ENCODE measurements at regions not wholly inside any gene's neighbourhood (a gene's known extent, or its start where the extent isn't known, plus 50 kb on each side); places are given as distances from the start of the nearest gene placed in this dataset.

GRCh38 chr2:150006591-150006990 is 419.0 kb upstream of the MMADHC start:
- no peak for DNase-seq (ENCODE audit: low spot score)
- in situ Hi-C loops (cut with HindIII; ENCODE audit: low sequenced_read_pairs): no loop called here

- in situ Hi-C loops (cut with HindIII; ENCODE audit: low sequenced_read_pairs): no loop called here
- DNase-seq (ENCODE audit: low spot score): no peak
Observed at GRCh38 chr2:150003544-150003943, 416.0 kb upstream of the MMADHC start.

DNA sequence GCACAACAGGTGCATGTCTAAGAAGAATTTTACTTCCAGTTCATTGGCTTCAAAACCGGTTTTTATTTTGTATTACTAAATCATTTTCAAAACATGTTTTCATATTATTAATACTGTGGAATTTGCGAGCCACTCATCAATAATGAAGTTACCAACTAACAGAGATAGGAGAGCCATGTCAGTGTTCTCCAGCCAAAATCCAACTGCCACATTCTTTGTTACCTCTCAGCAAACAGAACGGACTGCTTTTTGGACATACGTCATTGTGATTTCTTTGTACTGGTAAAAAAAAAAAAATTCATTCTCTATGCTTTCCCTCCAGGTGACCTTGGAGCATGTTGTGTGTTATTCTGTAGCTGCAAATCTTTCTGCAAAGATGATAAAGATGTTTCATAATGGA is 414.2 kb upstream of the MMADHC start:
- in situ Hi-C loops (cut with HindIII; ENCODE audit: low sequenced_read_pairs): no loop called here
- no peak for DNase-seq (ENCODE audit: low spot score)

GRCh38 chr2:149996901-149997300 is 409.3 kb upstream of the MMADHC start:
- DNase-seq (ENCODE audit: low spot score): no peak
- in situ Hi-C loops (cut with HindIII; ENCODE audit: low sequenced_read_pairs): no loop called here

DNA sequence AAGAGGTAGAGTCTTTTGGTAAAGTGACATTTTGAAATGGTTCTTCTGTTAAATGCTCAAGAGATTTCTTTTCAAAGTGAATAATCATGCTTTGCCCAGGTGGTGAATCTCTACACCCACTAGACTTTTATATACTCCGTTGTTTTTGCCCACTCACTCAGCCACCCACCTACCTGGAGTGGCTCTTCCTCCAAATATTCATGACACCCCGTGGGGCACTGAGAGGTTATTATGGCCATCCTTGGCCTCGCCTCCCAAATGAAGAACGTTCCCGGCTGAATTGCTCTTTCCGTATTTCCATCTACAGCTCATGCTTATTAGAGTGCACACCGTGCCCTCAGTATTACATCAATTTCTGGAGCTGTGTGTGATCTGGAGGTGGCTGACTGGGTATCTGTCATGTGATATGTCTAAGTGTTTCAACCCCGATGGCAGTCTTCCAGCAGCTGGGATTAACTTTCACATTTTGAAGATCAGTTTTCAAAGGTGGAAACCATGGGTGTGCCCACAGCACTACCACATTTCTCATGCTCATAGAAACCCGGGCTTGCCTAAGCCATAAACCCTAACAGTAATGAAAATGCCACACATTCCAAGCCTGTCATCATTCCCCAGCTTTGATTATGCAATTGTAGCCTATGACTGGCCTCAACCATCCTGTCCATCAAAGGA is 406.6 kb upstream of the MMADHC start:
- peak; percentile 65 for DNase-seq (ENCODE audit: low spot score)
- in situ Hi-C loops (cut with HindIII; ENCODE audit: low sequenced_read_pairs): no loop called here

DNA sequence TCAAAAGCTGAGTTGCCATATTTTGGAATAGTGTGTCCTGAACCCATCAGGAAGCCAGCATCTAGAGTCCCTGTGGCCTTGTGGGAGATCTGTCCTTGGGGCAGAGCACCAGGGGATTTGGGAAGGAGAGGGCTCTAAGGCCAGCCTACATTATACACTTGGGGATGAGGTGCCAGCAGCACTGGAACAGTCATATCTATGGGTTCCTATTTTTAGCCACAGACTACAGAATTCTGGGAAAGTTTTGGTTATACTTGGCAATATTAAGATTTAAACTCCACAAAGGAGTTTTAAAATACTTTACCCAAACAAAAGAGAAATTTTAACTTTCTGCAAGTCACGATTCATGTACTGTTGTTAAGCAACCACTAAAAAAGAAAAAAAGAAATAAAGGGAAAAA is 405.7 kb upstream of the MMADHC start:
- in situ Hi-C loops (cut with HindIII; ENCODE audit: low sequenced_read_pairs): no loop called here
- no peak for DNase-seq (ENCODE audit: low spot score)

DNA sequence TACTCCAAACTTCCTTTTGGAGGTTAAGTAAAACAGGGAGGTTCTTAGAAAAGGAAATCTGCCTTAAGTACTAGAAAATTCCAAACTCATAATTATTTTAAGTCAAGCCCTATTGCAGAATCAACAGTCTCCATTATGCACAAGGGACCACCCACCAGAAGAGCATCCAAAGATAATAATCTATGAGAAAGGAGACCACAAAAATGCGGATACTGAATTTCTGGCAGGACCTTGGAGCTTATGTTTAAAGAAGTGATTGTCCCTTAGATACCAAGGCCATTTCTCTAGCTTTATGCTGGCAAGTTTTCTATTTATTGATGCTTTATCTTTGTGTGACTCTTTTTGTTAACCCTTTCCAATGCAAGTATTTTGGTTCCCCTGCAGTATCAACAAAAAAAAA is 404.0 kb upstream of the MMADHC start:
- in situ Hi-C loops (cut with HindIII; ENCODE audit: low sequenced_read_pairs): no loop called here
- peak; percentile 16 for DNase-seq (ENCODE audit: low spot score)

- in situ Hi-C loops (cut with HindIII; ENCODE audit: low sequenced_read_pairs): no loop called here
- no peak for DNase-seq (ENCODE audit: low spot score)
Observed at GRCh38 chr2:149990965-149991364, 403.4 kb upstream of the MMADHC start.

- in situ Hi-C loops (cut with HindIII; ENCODE audit: low sequenced_read_pairs): no loop called here
Observed at GRCh38 chr2:149989447-149990063, 402.0 kb upstream of the MMADHC start.

GRCh38 chr2:149988361-149988760 is 400.8 kb upstream of the MMADHC start:
- in situ Hi-C loops (cut with HindIII; ENCODE audit: low sequenced_read_pairs): no loop called here
- no peak for DNase-seq (ENCODE audit: low spot score)

More at GRCh38 chr2:149989447-149990063, 402.0 kb upstream of the MMADHC start:
- peak; percentile 27 for DNase-seq (ENCODE audit: low spot score)

DNA sequence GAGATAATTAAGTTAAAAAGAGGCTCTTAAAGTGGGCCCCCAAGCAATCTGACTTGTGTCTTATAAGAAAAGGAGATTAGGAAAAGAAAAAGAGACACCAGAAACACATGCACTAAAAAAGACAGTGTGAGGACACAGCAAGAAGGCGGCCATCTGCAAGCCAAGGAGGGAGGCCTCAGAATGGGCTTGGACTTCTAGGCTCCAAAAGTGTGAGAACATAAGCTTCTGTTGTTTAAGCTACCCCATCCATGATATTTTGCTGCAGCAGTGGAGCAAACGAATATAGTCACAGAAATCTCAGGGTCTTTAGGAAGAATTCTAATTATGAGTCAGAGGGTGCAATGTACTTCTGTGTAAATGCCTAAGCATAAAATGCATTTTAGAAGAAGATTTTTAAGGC is 399.3 kb upstream of the MMADHC start:
- in situ Hi-C loops (cut with HindIII; ENCODE audit: low sequenced_read_pairs): no loop called here

GRCh38 chr2:149984311-149984710 is 396.7 kb upstream of the MMADHC start:
- in situ Hi-C loops (cut with HindIII; ENCODE audit: low sequenced_read_pairs): no loop called here

More for the DNA sequence above, 399.3 kb upstream of the MMADHC start:
- DNase-seq (ENCODE audit: low spot score): no peak

DNA sequence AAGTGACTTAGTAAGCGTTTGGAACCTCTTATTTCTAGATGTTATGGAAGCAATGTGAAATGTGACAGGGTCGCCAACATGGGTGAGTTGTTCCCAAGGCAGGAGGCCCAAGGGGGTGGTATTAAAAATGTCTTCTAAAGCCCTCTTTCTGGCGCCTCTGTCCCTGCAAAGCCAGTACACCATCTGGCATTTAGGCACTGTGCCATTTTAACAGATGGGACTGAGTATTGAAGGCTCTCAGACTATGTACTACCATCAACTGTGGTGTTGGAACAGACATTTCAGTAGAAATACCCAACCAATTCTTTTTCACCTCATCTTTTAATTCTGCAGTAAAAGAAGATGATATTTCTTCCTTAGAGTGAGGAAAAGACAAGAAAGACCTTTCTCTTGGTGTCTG is 384.5 kb upstream of the MMADHC start:
- DNase-seq (ENCODE audit: low spot score): peak; percentile 97
- in situ Hi-C loops (cut with HindIII; ENCODE audit: low sequenced_read_pairs): no loop called here

More at GRCh38 chr2:149984311-149984710, 396.7 kb upstream of the MMADHC start:
- DNase-seq (ENCODE audit: low spot score): no peak

- in situ Hi-C loops (cut with HindIII; ENCODE audit: low sequenced_read_pairs): no loop called here
- no peak for DNase-seq (ENCODE audit: low spot score)
Observed at GRCh38 chr2:149954981-149955600, 367.5 kb upstream of the MMADHC start.

DNA sequence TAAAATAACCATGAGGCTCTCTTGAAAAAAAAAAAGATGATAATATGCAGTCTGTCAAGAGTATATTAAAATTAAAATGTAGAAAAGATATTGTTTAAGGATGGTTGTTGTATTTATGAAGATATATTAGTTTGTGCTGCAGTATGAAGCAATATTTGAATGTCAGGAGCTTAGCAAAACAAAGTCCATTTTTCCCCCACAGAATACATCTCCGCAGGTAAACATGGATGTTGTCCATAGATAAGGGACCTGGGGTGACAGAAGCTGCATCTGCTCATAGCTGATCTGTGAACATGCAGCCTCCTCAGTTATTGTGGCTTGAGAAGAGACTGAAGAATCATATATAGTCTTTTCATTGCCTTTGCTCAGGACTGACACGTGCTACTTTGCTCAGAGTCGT is 366.1 kb upstream of the MMADHC start:
- DNase-seq (ENCODE audit: low spot score): no peak
- in situ Hi-C loops (cut with HindIII; ENCODE audit: low sequenced_read_pairs): no loop called here

GRCh38 chr2:149931486-149931885 is 343.9 kb upstream of the MMADHC start:
- in situ Hi-C loops (cut with HindIII; ENCODE audit: low sequenced_read_pairs): no loop called here
- DNase-seq (ENCODE audit: low spot score): no peak

- peak; percentile 5 for DNase-seq (ENCODE audit: low spot score)
- in situ Hi-C loops (cut with HindIII; ENCODE audit: low sequenced_read_pairs): no loop called here
Observed at GRCh38 chr2:149928011-149928410, 340.4 kb upstream of the MMADHC start.

DNA sequence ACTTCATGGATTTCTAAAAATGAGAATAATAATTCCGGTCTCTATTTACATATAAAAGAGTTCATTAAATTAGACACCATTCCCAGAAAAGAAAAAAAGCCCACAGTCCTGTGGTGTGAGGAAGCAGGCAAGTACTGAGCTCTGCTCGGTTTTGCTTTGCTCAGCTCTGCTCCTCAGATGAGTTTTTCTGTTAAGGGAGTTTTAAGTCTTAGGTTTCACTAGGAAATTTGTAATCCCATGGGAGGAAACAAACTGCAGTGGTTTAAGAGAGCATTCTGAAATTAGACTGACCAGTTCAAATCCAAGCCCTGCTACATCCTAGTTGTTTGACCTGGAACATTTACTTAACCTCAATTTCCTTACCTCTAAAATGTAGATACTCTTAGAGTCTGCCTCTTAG is 338.6 kb upstream of the MMADHC start:
- in situ Hi-C loops (cut with HindIII; ENCODE audit: low sequenced_read_pairs): no loop called here

DNA sequence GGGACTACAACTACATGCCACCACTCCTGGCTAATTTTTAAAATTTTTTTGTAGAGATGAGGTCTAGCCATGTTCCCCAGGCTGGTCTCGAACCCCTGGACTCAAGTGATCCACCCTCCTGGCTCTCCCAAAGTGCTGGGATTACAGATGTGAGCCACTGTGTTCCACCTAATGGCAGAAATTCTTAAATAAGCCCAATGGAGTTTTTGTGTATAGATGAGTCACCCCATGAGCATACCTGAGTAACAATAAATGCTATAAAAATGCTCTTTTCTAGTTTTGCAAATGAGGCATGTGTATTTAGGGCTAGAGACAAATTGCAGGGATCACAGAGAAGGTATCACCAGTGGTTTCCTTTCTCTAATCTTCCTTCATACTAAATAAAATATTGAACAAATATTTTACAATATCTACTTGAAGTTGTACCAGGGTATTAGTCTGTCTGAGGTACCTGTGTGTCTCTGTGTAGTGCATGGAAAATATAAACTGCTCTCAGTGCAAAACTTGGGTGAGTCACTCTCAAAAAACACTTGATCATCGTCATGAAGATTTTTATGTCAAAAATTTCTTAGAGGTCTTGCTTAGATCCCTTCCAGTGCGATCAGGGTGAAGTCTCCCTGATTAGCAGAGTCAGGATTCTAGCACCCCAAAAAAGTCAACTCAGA is 337.1 kb upstream of the MMADHC start:
- DNase-seq (ENCODE audit: low spot score): no peak
- in situ Hi-C loops (cut with HindIII; ENCODE audit: low sequenced_read_pairs): no loop called here

More for the DNA sequence above, 338.6 kb upstream of the MMADHC start:
- DNase-seq (ENCODE audit: low spot score): no peak

GRCh38 chr2:149924028-149924427 is 336.5 kb upstream of the MMADHC start:
- DNase-seq (ENCODE audit: low spot score): no peak
- in situ Hi-C loops (cut with HindIII; ENCODE audit: low sequenced_read_pairs): no loop called here
